Smooth muscle cell (in vitro differentiated cells): ENCODE measurements at regions not wholly inside any gene's neighbourhood (a gene's known extent, or its start where the extent isn't known, plus 50 kb on each side); places are given as distances from the start of the nearest gene placed in this dataset.

Experiments used
- DNase-seq: peaks from one replicate; lab custom pipeline; 2025; ENCODE audit not compliant: unreplicated experiment; lab: John Stamatoyannopoulos, UW
- H2AFZ ChIP-seq: fragments of 200-600 bp; sonication (generic); 2 replicates; pipeline ENCODE4 v1.6.0; 2016; ENCODE audit warnings: antibody characterized with exemption, low read depth, mild to moderate bottlenecking
- H3F3A ChIP-seq: fragments of 200-600 bp; sonication (generic); 2 replicates; pipeline ENCODE4 v1.6.0; 2017; ENCODE audit warnings: antibody characterized with exemption, low read depth
- H3K27ac ChIP-seq: fragments of 200-600 bp; sonication (generic); 2 replicates; pipeline ENCODE4 v1.5.1; 2016; ENCODE audit warnings: low read depth, mild to moderate bottlenecking
- H3K27me3 ChIP-seq: fragments of 200-600 bp; sonication (generic); 2 replicates; pipeline ENCODE4 v1.6.1; 2016; ENCODE audit warnings: low read depth, mild to moderate bottlenecking
- H3K36me3 ChIP-seq: fragments of 200-600 bp; sonication (generic); 2 replicates; pipeline ENCODE4 v1.5.1; 2016; ENCODE audit warnings: low read depth
- H3K4me1 ChIP-seq: fragments of 200-600 bp; sonication (generic); 2 replicates; pipeline ENCODE4 v1.5.1; 2016; ENCODE audit warnings: low read depth
- H3K4me2 ChIP-seq: fragments of 200-600 bp; sonication (generic); 2 replicates; pipeline ENCODE4 v1.6.0; 2016; ENCODE audit warnings: mild to moderate bottlenecking
- H3K4me3 ChIP-seq: fragments of 200-600 bp; sonication (generic); 2 replicates; pipeline ENCODE4 v1.5.1; 2016; ENCODE audit warnings: mild to moderate bottlenecking
- H3K79me2 ChIP-seq: fragments of 200-600 bp; sonication (generic); 2 replicates; pipeline ENCODE4 v1.6.0; 2016; ENCODE audit warnings: low read depth, mild to moderate bottlenecking
- H3K9ac ChIP-seq: fragments of 200-600 bp; sonication (generic); 2 replicates; pipeline ENCODE4 v1.6.0; 2016; ENCODE audit warnings: low read depth
- H3K9me3 ChIP-seq: fragments of 200-600 bp; sonication (generic); replicated peaks from 2 replicates; pipeline ENCODE4 v1.5.1; 2016; ENCODE audit warnings: low read depth
- H4K20me1 ChIP-seq: fragments of 200-600 bp; sonication (generic); 2 replicates; pipeline ENCODE4 v1.6.0; 2016; ENCODE audit warnings: low read depth
- WGBS: methylation state at CpG from one replicate; pipeline ENCODE4 v1.1.7; 2016; ENCODE audit warnings: low lambda C conversion rate; 5-methylcytosine and 5-hydroxymethylcytosine counted together
- TF ChIP-seq, protein P1 (sequence below): fragments of 200-600 bp; sonication (generic); IDR thresholded peaks from 2 replicates; pipeline ENCODE4 v1.5.1; 2017; ENCODE audit warnings: borderline replicate concordance, mild to moderate bottlenecking, antibody characterized with exemption; ENCODE audit not compliant: insufficient read depth, poor library complexity, severe bottlenecking

- no peak for DNase-seq
- no peaks in the 10 kb centered on the region for H3K79me2 ChIP-seq
- no peak overlapping the region for H3K4me3 ChIP-seq
- WGBS: 84% methylated on average over 2 of the region's 2 CpGs
- no peaks in the 10 kb centered on the region for H4K20me1 ChIP-seq
- H3K27ac ChIP-seq: no peak overlapping the region
- no peaks in the 10 kb centered on the region for H3K27me3 ChIP-seq
- H3K9me3 ChIP-seq: peaks cover 5% of the 10 kb centered on the region
- H3K4me1 ChIP-seq: no peaks in the 10 kb centered on the region
- no peaks in the 10 kb centered on the region for H3F3A ChIP-seq
- TF ChIP-seq, protein P1, sequence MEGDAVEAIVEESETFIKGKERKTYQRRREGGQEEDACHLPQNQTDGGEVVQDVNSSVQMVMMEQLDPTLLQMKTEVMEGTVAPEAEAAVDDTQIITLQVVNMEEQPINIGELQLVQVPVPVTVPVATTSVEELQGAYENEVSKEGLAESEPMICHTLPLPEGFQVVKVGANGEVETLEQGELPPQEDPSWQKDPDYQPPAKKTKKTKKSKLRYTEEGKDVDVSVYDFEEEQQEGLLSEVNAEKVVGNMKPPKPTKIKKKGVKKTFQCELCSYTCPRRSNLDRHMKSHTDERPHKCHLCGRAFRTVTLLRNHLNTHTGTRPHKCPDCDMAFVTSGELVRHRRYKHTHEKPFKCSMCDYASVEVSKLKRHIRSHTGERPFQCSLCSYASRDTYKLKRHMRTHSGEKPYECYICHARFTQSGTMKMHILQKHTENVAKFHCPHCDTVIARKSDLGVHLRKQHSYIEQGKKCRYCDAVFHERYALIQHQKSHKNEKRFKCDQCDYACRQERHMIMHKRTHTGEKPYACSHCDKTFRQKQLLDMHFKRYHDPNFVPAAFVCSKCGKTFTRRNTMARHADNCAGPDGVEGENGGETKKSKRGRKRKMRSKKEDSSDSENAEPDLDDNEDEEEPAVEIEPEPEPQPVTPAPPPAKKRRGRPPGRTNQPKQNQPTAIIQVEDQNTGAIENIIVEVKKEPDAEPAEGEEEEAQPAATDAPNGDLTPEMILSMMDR: no peak
- no peak overlapping the region for H3K4me2 ChIP-seq
- no peak overlapping the region for H2AFZ ChIP-seq
- H3K36me3 ChIP-seq: no peaks in the 10 kb centered on the region
- no peak overlapping the region for H3K9ac ChIP-seq
Measured at GRCh38 chr21:23699402-23699801, 1907.9 kb downstream of the MRPL39 start.

DNA sequence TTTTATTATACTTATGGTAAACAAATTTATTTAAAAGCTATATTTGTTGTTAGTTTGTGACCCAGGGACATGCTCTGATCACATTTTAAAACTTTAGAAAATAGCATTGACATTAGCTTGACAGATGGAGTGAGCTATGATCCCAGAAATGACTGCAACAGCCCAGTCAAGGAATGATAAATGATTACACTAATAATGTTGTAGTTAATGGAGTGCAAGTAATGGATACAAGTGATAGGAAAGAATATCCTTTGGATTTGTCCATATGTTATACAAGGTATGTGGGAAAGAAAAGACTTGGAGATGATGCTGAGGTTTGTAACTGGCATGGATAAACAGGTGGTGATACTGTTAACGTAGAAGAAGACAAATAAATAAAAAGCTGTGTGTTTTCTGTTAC is 1908.7 kb downstream of the MRPL39 start:
- no peaks in the 10 kb centered on the region for H3K36me3 ChIP-seq
- no peaks in the 10 kb centered on the region for H3K4me1 ChIP-seq
- no peaks in the 10 kb centered on the region for H4K20me1 ChIP-seq
- no peak overlapping the region for H2AFZ ChIP-seq
- H3K4me2 ChIP-seq: no peak overlapping the region
- H3K9me3 ChIP-seq: peaks cover 5% of the 10 kb centered on the region
- TF ChIP-seq, protein P1: no peak
- H3K27me3 ChIP-seq: no peaks in the 10 kb centered on the region
- H3F3A ChIP-seq: no peaks in the 10 kb centered on the region
- H3K9ac ChIP-seq: no peak overlapping the region
- DNase-seq: no peak
- H3K79me2 ChIP-seq: no peaks in the 10 kb centered on the region
- no peak overlapping the region for H3K4me3 ChIP-seq
- H3K27ac ChIP-seq: no peak overlapping the region
- 75% methylated on average over 1 of the region's 1 CpG for WGBS

DNA sequence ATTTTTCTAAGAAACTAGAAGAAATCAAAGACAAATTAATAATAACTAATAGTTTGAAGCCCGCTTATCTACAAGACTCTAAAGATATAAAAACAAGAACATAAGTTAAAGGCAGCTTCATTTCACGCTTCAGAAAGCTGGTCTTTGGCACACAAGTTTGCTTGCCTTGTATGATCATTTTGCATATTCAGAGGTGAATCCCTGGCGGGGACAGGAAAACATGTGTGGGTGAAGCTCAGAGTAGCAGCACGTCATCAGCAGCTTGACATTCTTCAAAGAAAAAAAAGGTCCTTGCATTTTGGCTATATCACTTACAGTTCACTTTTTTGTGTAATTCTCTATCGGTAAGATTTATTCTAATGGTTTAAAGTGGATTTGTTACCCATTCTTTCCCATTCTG is 1911.8 kb downstream of the MRPL39 start:
- H3K79me2 ChIP-seq: no peaks in the 10 kb centered on the region
- peaks cover 5% of the 10 kb centered on the region for H3K9me3 ChIP-seq
- 73% methylated on average over 5 of the region's 5 CpGs for WGBS
- no peak overlapping the region for H3K4me2 ChIP-seq
- DNase-seq: no peak
- no peaks in the 10 kb centered on the region for H3K27me3 ChIP-seq
- no peak overlapping the region for H3K27ac ChIP-seq
- no peaks in the 10 kb centered on the region for H3F3A ChIP-seq
- H3K36me3 ChIP-seq: no peaks in the 10 kb centered on the region
- no peak overlapping the region for H3K4me3 ChIP-seq
- H2AFZ ChIP-seq: no peak overlapping the region
- no peak overlapping the region for H3K9ac ChIP-seq
- TF ChIP-seq, protein P1: no peak
- H3K4me1 ChIP-seq: no peaks in the 10 kb centered on the region
- no peaks in the 10 kb centered on the region for H4K20me1 ChIP-seq

GRCh38 chr21:23694390-23694789 is 1912.9 kb downstream of the MRPL39 start:
- Histone ChIP-seq H3K4me2 (no peak overlapping the region), H3F3A (no peaks in the 10 kb centered on the region), H4K20me1 (no peaks in the 10 kb centered on the region), H3K36me3 (no peaks in the 10 kb centered on the region), H3K9me3 (peaks cover 5% of the 10 kb centered on the region), H2AFZ (no peak overlapping the region), H3K27ac (no peak overlapping the region), H3K27me3 (no peaks in the 10 kb centered on the region), H3K9ac (no peak overlapping the region), H3K4me3 (no peak overlapping the region), H3K4me1 (no peaks in the 10 kb centered on the region), H3K79me2 (no peaks in the 10 kb centered on the region)
- no peak for DNase-seq
- TF ChIP-seq, protein P1: no peak
